ENCODE measurements at regions not wholly inside any gene's neighbourhood (a gene's known extent, or its start where the extent isn't known, plus 50 kb on each side); places are given as distances from the start of the nearest gene placed in this dataset.

DNA sequence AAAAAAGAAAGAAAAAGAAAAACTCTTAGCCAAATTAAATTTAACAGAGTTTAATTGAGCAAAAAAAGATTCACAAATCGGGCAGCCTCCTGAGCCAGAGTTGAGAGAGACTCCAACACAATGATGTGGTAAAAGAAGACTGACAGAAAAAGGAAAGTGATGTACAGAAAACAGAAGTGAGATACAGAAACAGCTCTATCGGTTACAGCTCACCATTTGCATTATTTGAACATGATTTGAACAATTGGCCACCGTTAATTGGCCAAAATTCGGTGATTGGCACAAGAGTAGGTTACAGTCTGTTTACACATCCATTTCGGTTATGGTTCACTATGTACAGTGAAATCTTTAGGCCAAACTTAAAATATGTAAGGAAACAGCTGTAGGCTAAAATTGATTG is 117.7 kb downstream of the SPTSSA start:
- Histone ChIP-seq H3K4me2 (ENCODE audit: control insufficient read depth, extremely low read depth, insufficient read depth, low read depth, low read length) (no peak overlapping the region), H3K36me3 (ENCODE audit: control insufficient read depth in 2 of 2, extremely low read depth in 1 of 2, insufficient read depth in 2 of 2, low read length in 2 of 2) (no peaks in the 10 kb centered on the region), H3K27me3 (ENCODE audit: control insufficient read depth, extremely low read depth, insufficient read depth, low read length) (no peaks in the 10 kb centered on the region), H4K20me1 (ENCODE audit: control insufficient read depth, extremely low read depth, insufficient read depth, low read length) (no peaks in the 10 kb centered on the region), H3K9me1 (ENCODE audit: control insufficient read depth, extremely low read depth, insufficient read depth, low read length) (no peaks in the 10 kb centered on the region), H3K9ac (ENCODE audit: control insufficient read depth, extremely low read depth, insufficient read depth, low read length) (no peak overlapping the region), H3K9me3 (ENCODE audit: control insufficient read depth, low read depth, low read length) (no peaks in the 10 kb centered on the region), H3K79me2 (ENCODE audit: control insufficient read depth, insufficient read depth, low read length) (no peaks in the 10 kb centered on the region), H3K4me3 (ENCODE audit: control insufficient read depth in 2 of 3, extremely low read depth in 1 of 3, insufficient read depth in 2 of 3, low read depth in 1 of 3, low read length in 3 of 3) (no peak overlapping the region), H3K4me1 (ENCODE audit: control insufficient read depth, extremely low read depth, insufficient read depth, low read length) (no peaks in the 10 kb centered on the region), H2AFZ (ENCODE audit: control insufficient read depth, low read length) (no peak overlapping the region), H3K27ac (ENCODE audit: control insufficient read depth, insufficient read depth, low read length) (no peak overlapping the region)
- DNase-seq (ENCODE audit: low read depth, low spot score) (no peak), FAIRE-seq (no peak)
- dilution Hi-C loops (cut with MboI; ENCODE audit: extremely low pct_ligation_motif_present, low sequenced_read_pairs) = no loop called here
- TF ChIP-seq EZH2 (IDR thresholded peaks at IDR 0.05; ENCODE audit: low read length) = no peak
- TF ChIP-seq, protein P1, sequence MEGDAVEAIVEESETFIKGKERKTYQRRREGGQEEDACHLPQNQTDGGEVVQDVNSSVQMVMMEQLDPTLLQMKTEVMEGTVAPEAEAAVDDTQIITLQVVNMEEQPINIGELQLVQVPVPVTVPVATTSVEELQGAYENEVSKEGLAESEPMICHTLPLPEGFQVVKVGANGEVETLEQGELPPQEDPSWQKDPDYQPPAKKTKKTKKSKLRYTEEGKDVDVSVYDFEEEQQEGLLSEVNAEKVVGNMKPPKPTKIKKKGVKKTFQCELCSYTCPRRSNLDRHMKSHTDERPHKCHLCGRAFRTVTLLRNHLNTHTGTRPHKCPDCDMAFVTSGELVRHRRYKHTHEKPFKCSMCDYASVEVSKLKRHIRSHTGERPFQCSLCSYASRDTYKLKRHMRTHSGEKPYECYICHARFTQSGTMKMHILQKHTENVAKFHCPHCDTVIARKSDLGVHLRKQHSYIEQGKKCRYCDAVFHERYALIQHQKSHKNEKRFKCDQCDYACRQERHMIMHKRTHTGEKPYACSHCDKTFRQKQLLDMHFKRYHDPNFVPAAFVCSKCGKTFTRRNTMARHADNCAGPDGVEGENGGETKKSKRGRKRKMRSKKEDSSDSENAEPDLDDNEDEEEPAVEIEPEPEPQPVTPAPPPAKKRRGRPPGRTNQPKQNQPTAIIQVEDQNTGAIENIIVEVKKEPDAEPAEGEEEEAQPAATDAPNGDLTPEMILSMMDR (optimal IDR thresholded peaks at IDR 0.05 in 1 of 3, IDR thresholded peaks at IDR 0.05 in 1 of 3, conservative IDR thresholded peaks at IDR 0.05 in 1 of 3; ENCODE audit: extremely low read depth in 1 of 3, insufficient read depth in 2 of 3, low read length in 3 of 3) = no peak

DNA sequence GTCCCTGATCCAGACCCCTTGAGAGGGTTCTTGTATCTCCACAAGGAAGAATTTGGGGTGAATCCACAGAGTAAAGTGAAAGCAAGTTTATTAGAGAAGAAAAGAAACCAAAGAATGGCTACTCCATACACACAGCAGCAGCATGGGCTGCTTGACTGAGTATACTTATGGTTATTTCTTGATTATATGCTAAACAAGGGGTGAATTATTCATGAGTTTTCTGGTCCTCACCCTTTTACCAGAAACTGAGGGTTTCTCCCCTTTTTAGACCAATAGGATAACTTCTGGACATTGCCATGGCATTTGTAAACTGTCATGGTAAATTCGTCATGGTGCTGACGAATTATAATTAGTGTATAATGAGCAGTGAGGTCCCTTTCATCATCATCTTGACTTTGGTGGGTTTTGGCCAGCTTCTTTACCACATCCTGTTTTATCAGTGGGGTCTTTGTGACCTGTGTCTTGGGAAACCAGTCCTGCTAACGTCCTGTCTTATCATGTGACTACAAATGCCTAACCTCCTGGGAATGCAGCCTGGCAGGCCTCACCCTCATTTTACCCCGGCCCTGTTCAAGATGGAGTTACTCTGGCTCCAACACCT is 121.9 kb downstream of the SPTSSA start:
- Histone ChIP-seq H3K4me1 (ENCODE audit: control insufficient read depth, extremely low read depth, insufficient read depth, low read length) (no peaks in the 10 kb centered on the region), H3K4me2 (ENCODE audit: control insufficient read depth, extremely low read depth, insufficient read depth, low read depth, low read length) (no peak overlapping the region), H3K4me3 (ENCODE audit: control insufficient read depth in 2 of 3, extremely low read depth in 1 of 3, insufficient read depth in 2 of 3, low read depth in 1 of 3, low read length in 3 of 3) (no peak overlapping the region), H3K27ac (ENCODE audit: control insufficient read depth, insufficient read depth, low read length) (no peak overlapping the region), H3K9me1 (ENCODE audit: control insufficient read depth, extremely low read depth, insufficient read depth, low read length) (no peaks in the 10 kb centered on the region), H4K20me1 (ENCODE audit: control insufficient read depth, extremely low read depth, insufficient read depth, low read length) (no peaks in the 10 kb centered on the region), H3K36me3 (ENCODE audit: control insufficient read depth in 2 of 2, extremely low read depth in 1 of 2, insufficient read depth in 2 of 2, low read length in 2 of 2) (no peaks in the 10 kb centered on the region), H3K9me3 (ENCODE audit: control insufficient read depth, low read depth, low read length) (no peaks in the 10 kb centered on the region), H2AFZ (ENCODE audit: control insufficient read depth, low read length) (no peak overlapping the region), H3K79me2 (ENCODE audit: control insufficient read depth, insufficient read depth, low read length) (no peaks in the 10 kb centered on the region), H3K27me3 (ENCODE audit: control insufficient read depth, extremely low read depth, insufficient read depth, low read length) (no peaks in the 10 kb centered on the region), H3K9ac (ENCODE audit: control insufficient read depth, extremely low read depth, insufficient read depth, low read length) (no peak overlapping the region)
- dilution Hi-C loops (cut with MboI; ENCODE audit: extremely low pct_ligation_motif_present, low sequenced_read_pairs) = no loop called here
- no peak for FAIRE-seq
- no peak for DNase-seq (ENCODE audit: low read depth, low spot score)
- TF ChIP-seq, protein P1 (optimal IDR thresholded peaks at IDR 0.05 in 1 of 3, IDR thresholded peaks at IDR 0.05 in 1 of 3, conservative IDR thresholded peaks at IDR 0.05 in 1 of 3; ENCODE audit: extremely low read depth in 1 of 3, insufficient read depth in 2 of 3, low read length in 3 of 3) = no peak
- no peak for TF ChIP-seq EZH2 (IDR thresholded peaks at IDR 0.05; ENCODE audit: low read length)

Measured in keratinocyte (primary cell).